GM06990 (cell line): ENCODE measurements at regions not wholly inside any gene's neighbourhood (a gene's known extent, or its start where the extent isn't known, plus 50 kb on each side); places are given as distances from the start of the nearest gene placed in this dataset.

Source experiments
- DNase-seq: peaks from one replicate; pipeline ENCODE4 v3.0.0-alpha.2; 2011; ENCODE audit not compliant: insufficient read length; ENCODE audit errors: extremely low read depth
- H3K27me3 ChIP-seq: replicated peaks from 2 replicates; pipeline ENCODE4 v1.6.0; 2011; ENCODE audit warnings: low read length; ENCODE audit not compliant: control insufficient read depth, insufficient read depth
- H3K36me3 ChIP-seq: 2 replicates; pipeline ENCODE4 v1.5.1; 2011; ENCODE audit warnings: low read length; ENCODE audit not compliant: control insufficient read depth, insufficient read depth
- H3K4me3 ChIP-seq: replicated peaks from 2 replicates; pipeline ENCODE4 v1.5.1; 2011; ENCODE audit warnings: low read depth, mild to moderate bottlenecking, control low read depth, low read length
- TF ChIP-seq, protein P1 (sequence below): IDR thresholded peaks from 2 replicates; pipeline ENCODE4 v1.5.1; 2011; ENCODE audit warnings: low read length, control low read depth, mild to moderate bottlenecking, inconsistent platforms; ENCODE audit not compliant: insufficient read depth, poor library complexity, severe bottlenecking

DNA sequence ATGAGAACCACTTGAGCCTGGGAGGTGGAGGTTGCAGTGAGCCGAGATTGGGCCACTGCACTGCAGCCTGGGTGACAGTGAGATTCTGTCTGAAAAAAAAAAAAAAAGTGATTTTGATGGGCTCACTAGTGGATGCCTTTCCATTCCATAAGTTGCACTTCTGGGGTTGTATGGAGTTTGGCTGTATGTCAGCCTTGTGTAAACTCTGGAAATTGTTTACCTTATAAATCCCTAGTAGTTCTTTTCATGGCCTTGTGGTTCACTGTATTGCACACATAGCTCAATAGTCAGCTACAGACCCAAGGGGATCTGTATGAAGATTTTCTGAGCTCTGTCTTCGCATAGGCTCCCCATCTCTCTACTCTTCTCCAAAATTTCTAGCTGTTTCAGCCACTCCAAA, 131.9 kb downstream of the SOX11 start:
- TF ChIP-seq, protein P1, sequence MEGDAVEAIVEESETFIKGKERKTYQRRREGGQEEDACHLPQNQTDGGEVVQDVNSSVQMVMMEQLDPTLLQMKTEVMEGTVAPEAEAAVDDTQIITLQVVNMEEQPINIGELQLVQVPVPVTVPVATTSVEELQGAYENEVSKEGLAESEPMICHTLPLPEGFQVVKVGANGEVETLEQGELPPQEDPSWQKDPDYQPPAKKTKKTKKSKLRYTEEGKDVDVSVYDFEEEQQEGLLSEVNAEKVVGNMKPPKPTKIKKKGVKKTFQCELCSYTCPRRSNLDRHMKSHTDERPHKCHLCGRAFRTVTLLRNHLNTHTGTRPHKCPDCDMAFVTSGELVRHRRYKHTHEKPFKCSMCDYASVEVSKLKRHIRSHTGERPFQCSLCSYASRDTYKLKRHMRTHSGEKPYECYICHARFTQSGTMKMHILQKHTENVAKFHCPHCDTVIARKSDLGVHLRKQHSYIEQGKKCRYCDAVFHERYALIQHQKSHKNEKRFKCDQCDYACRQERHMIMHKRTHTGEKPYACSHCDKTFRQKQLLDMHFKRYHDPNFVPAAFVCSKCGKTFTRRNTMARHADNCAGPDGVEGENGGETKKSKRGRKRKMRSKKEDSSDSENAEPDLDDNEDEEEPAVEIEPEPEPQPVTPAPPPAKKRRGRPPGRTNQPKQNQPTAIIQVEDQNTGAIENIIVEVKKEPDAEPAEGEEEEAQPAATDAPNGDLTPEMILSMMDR: no peak
- Histone ChIP-seq H3K27me3 (no peaks in the 10 kb centered on the region), H3K36me3 (no peaks in the 10 kb centered on the region), H3K4me3 (no peak overlapping the region)
- no peak for DNase-seq

DNA sequence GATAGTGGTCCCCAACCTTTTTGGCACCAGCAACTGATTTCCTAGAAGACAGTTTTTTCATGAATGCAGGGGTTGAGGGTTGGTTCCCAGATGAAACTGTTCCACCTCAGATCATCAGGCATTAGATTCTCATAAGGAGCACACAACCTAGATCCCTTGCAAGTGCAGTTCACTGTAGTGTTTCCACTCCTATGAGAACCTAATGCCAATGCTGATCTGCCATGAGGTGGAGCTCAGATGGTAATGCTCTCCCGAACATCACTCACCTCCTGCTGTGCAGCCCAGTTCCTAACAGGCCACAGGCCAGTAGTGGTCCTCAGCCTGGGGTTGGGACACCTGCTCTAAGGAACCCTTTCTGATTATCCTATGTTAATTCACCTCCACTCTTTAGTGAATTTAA, 133.5 kb downstream of the SOX11 start:
- H3K27me3 ChIP-seq: no peaks in the 10 kb centered on the region
- no peaks in the 10 kb centered on the region for H3K36me3 ChIP-seq
- DNase-seq: no peak
- no peak overlapping the region for H3K4me3 ChIP-seq
- TF ChIP-seq, protein P1: no peak

DNA sequence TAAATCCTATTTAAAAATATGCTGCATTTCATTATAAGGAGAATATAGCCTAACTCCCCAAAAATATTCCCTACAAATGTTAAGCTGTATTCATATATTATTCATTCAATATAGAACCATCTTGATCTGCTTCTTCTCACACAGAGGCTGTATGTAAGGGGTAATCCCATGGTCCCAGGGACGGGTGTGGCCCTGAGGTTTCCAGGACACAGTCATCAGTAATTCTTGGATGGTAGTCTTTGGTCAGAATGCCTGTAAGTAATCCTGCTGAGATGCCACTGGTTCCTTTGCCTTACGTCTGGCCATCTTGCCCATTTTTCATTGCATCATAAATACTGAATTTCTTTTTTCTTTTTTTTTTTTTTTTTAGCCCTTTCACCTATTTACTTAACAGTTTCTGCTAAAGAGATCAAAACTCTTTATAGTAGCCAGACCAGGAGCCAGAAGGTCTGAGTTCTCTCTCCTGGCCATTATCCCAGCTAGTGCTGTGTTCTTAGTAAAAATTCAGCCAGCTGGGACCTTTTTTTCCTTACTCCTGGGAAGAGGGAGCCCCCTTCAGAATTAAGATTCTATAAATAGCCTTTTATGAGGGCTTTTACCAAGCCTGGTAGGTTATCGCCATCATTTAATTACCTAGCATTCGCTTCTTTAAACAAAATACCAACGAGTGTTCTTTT, 134.9 kb downstream of the SOX11 start:
- Histone ChIP-seq H3K36me3 (no peaks in the 10 kb centered on the region), H3K4me3 (no peak overlapping the region), H3K27me3 (no peaks in the 10 kb centered on the region)
- no peak for DNase-seq
- TF ChIP-seq, protein P1: no peak

DNA sequence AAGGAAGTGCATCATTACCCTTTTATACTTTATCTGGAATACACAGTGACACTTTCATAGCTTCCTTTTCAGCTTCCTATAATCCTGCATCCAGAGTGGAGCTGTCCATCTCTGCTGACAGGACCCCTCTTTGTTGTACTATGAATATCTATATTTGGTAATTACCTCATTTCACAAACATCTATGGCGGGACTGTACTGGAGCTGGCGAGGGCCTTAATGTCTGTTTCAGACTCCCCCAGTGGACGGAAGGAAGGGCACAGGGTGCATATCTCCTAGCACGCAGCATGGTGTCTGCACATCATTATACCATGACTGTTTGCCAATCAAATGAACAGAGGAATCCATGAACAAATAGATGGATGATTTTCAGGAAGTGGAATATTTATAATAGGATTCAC, 142.3 kb downstream of the SOX11 start:
- Histone ChIP-seq H3K36me3 (no peaks in the 10 kb centered on the region), H3K4me3 (no peak overlapping the region), H3K27me3 (no peaks in the 10 kb centered on the region)
- DNase-seq: no peak
- TF ChIP-seq, protein P1: no peak

DNA sequence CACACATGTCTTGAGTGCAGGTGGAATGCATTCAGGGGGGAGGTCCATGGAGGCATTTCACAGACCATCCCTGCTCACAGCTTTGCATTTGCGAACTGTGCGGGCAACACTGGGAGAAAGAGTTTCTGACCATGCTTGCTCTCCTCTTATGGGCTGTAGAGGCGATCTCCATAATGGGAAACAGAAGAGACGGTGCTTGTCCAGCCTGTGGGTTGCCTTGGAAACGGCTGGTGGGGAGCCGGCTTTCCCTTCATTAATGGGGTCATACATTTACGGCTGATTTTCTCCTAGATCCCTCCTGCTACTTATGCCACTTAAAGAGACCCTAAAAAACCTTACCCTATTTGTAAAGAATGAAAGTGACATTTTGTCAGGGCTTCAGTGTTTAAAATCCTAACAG, 147.4 kb downstream of the SOX11 start:
- no peaks in the 10 kb centered on the region for H3K27me3 ChIP-seq
- no peak for DNase-seq
- TF ChIP-seq, protein P1: no peak
- H3K36me3 ChIP-seq: no peaks in the 10 kb centered on the region
- H3K4me3 ChIP-seq: no peak overlapping the region

DNA sequence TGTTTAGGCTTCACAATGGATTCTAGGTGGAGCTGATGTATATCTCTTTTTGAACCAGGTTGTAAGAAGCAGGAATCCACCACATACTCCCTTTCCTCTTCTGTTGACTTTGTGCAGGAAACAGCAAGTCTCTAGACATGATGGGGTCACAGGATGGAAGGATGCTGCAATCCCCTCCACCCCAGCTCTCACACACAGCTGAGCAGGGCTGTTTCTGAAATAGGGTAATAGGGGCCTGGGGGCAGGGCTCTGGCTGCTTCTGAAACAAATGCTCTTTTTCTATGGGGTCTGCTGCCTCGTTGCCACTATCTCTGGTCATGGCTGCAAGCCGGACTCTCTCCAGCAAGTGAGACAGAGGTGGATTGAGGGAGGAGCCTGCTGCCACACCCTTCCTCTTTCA, 148.9 kb downstream of the SOX11 start:
- DNase-seq: no peak
- TF ChIP-seq, protein P1: no peak
- H3K27me3 ChIP-seq: no peaks in the 10 kb centered on the region
- H3K4me3 ChIP-seq: no peak overlapping the region
- no peaks in the 10 kb centered on the region for H3K36me3 ChIP-seq
